PC-9 (cell line): ENCODE measurements at regions not wholly inside any gene's neighbourhood (a gene's known extent, or its start where the extent isn't known, plus 50 kb on each side); places are given as distances from the start of the nearest gene placed in this dataset.

Experiments
- BruUV-seq: library from RNA; stranded (reverse); fragments of 400-500 nt; replicated peaks from 2 replicates; lab custom pipeline; 2021; lab: Mats Ljungman, UMichigan
- CTCF ChIA-PET: fragments of 300-600 bp; sonication (Branson Sonifier 250); formaldehyde crosslinking; loops from one replicate; lab custom pipeline; 2022; ENCODE audit warnings: antibody characterized with exemption; lab: Charles Lee
- POLR2A ChIA-PET: fragments of 300-600 bp; sonication (Branson Sonifier 250); formaldehyde crosslinking; loops from one replicate; lab custom pipeline; 2022; ENCODE audit warnings: antibody characterized with exemption; ENCODE audit not compliant: unreplicated experiment; lab: Charles Lee
- DNase-seq, 2 experiments: peaks; one replicate each; pipeline versions ENCODE4 v3.0.0 to v3.0.0-alpha.2; 2015 to 2022; ENCODE audit warnings: mixed read lengths in 1 of 2
- H2AFZ ChIP-seq: fragments of 200-600 bp; sonication (generic); 2 replicates; pipeline ENCODE4 v1.8.1; 2017; ENCODE audit warnings: antibody characterized with exemption
- H3F3A ChIP-seq: fragments of 200-600 bp; sonication (generic); 2 replicates; pipeline ENCODE4 v1.8.1; 2017; ENCODE audit warnings: antibody characterized with exemption, mild to moderate bottlenecking, low read depth; ENCODE audit not compliant: insufficient read depth
- H3K27ac ChIP-seq: fragments of 200-600 bp; sonication (generic); 2 replicates; pipeline ENCODE4 v1.6.1; 2016; ENCODE audit warnings: mixed run types
- H3K27me3 ChIP-seq: fragments of 200-600 bp; sonication (generic); 2 replicates; pipeline ENCODE4 v1.6.1; 2016; ENCODE audit warnings: low read depth, mixed run types; ENCODE audit not compliant: insufficient read depth
- H3K36me3 ChIP-seq: fragments of 200-600 bp; sonication (generic); 2 replicates; pipeline ENCODE4 v1.6.1; 2016; ENCODE audit warnings: low read depth, mixed run types
- H3K4me1 ChIP-seq: fragments of 200-600 bp; sonication (generic); replicated peaks from 2 replicates; pipeline ENCODE4 v1.6.1; 2016; ENCODE audit warnings: mixed run types; ENCODE audit not compliant: insufficient read depth
- H3K4me2 ChIP-seq: fragments of 200-600 bp; sonication (generic); 2 replicates; pipeline ENCODE4 v1.6.1; 2017; ENCODE audit warnings: mixed run types
- H3K4me3 ChIP-seq: fragments of 200-600 bp; sonication (generic); 2 replicates; pipeline ENCODE4 v1.6.1; 2016; ENCODE audit warnings: mixed run types
- H3K79me2 ChIP-seq: fragments of 200-600 bp; sonication (generic); 2 replicates; pipeline ENCODE4 v1.6.1; 2017; ENCODE audit warnings: low read depth, mixed run types
- H3K9me2 ChIP-seq: fragments of 200-600 bp; sonication (generic); 2 replicates; pipeline ENCODE4 v1.8.1; 2017; ENCODE audit warnings: mild to moderate bottlenecking; ENCODE audit not compliant: insufficient read depth
- H3K9me3 ChIP-seq: fragments of 200-600 bp; sonication (generic); 2 replicates; pipeline ENCODE4 v1.8.1; 2016; ENCODE audit warnings: low read depth; ENCODE audit not compliant: insufficient read depth
- H4K20me1 ChIP-seq: fragments of 200-600 bp; sonication (generic); 2 replicates; pipeline ENCODE4 v1.8.1; 2017; ENCODE audit not compliant: insufficient read depth
- CTCF ChIP-seq: fragments of 200-600 bp; sonication (generic); conservative IDR thresholded peaks from 2 replicates; pipeline ENCODE4 v1.6.1; 2017; ENCODE audit warnings: mixed run types, antibody characterized with exemption, mild to moderate bottlenecking, moderate library complexity
- EZH2 ChIP-seq: fragments of 200-600 bp; sonication (generic); IDR thresholded peaks from 2 replicates; pipeline ENCODE4 v1.8.0; 2017; ENCODE audit warnings: antibody characterized with exemption, low read depth
- intact Hi-C: fragments of 100-400 bp; cut with micrococcal nuclease; formaldehyde crosslinking; loops from one replicate; pipeline ENCODE4 v1.10.0; 2022; ENCODE audit not compliant: unreplicated experiment

GRCh38 chr9:84538879-84539278, 130.7 kb upstream of the NTRK2 start:
- Histone ChIP-seq H3K4me3 (no peak overlapping the region), H3K4me1 (no peaks in the 10 kb centered on the region), H4K20me1 (no peaks in the 10 kb centered on the region), H3F3A (no peaks in the 10 kb centered on the region), H3K27me3 (no peaks in the 10 kb centered on the region), H3K36me3 (no peaks in the 10 kb centered on the region), H3K9me3 (no peaks in the 10 kb centered on the region), H3K27ac (no peak overlapping the region), H3K4me2 (no peak overlapping the region), H2AFZ (no peak overlapping the region), H3K9me2 (no peaks in the 10 kb centered on the region), H3K79me2 (no peaks in the 10 kb centered on the region)
- no peak for TF ChIP-seq EZH2
- TF ChIP-seq CTCF: no peak
- intact Hi-C loops: no loop called here
- POLR2A ChIA-PET: no interaction called here
- CTCF ChIA-PET: no interaction called here
- no peak for DNase-seq
- no TSS peak for BruUV-seq

- intact Hi-C loops: no loop called here
- H3K4me3 ChIP-seq: no peak overlapping the region
- ChIA-PET CTCF (no interaction called here), POLR2A (no interaction called here)
- H3K4me2 ChIP-seq: no peak overlapping the region
- no peak overlapping the region for H3K27ac ChIP-seq
- H4K20me1 ChIP-seq: no peaks in the 10 kb centered on the region
- no TSS peak for BruUV-seq
- DNase-seq: no peak
- H3K4me1 ChIP-seq: no peaks in the 10 kb centered on the region
- H3F3A ChIP-seq: no peaks in the 10 kb centered on the region
- H3K9me3 ChIP-seq: no peaks in the 10 kb centered on the region
- no peak overlapping the region for H2AFZ ChIP-seq
- peaks cover 25% of the 10 kb centered on the region; the same call in 1 of the 2 replicates for H3K27me3 ChIP-seq
- no peaks in the 10 kb centered on the region for H3K9me2 ChIP-seq
- no peaks in the 10 kb centered on the region for H3K36me3 ChIP-seq
- no peaks in the 10 kb centered on the region for H3K79me2 ChIP-seq
- no peak for TF ChIP-seq CTCF
- TF ChIP-seq EZH2: no peak
These were observed 127.0 kb upstream of the NTRK2 start for GRCh38 chr9:84542554-84542953.

GRCh38 chr9:84554069-84554664, 115.4 kb upstream of the NTRK2 start:
- DNase-seq: no peak
- CTCF ChIA-PET: no interaction called here

More at GRCh38 chr9:84554069-84554664, 115.4 kb upstream of the NTRK2 start:
- TF ChIP-seq CTCF (no peak), EZH2 (no peak)
- peaks cover 4% of the 10 kb centered on the region; the same call in 1 of the 2 replicates for H3K27me3 ChIP-seq
- H2AFZ ChIP-seq: no peak overlapping the region
- no peak overlapping the region for H3K4me2 ChIP-seq
- no peaks in the 10 kb centered on the region for H3F3A ChIP-seq
- H3K79me2 ChIP-seq: no peaks in the 10 kb centered on the region
- H3K9me2 ChIP-seq: no peaks in the 10 kb centered on the region
- H3K27ac ChIP-seq: no peak overlapping the region
- no peaks in the 10 kb centered on the region for H4K20me1 ChIP-seq
- H3K36me3 ChIP-seq: no peaks in the 10 kb centered on the region
- H3K4me3 ChIP-seq: no peak overlapping the region
- BruUV-seq: no TSS peak
- POLR2A ChIA-PET: no interaction called here
- H3K9me3 ChIP-seq: no peaks in the 10 kb centered on the region
- H3K4me1 ChIP-seq: no peaks in the 10 kb centered on the region
- intact Hi-C loops: no loop called here
